ENCODE measurements at regions not wholly inside any gene's neighbourhood (a gene's known extent, or its start where the extent isn't known, plus 50 kb on each side); places are given as distances from the start of the nearest gene placed in this dataset.

DNA sequence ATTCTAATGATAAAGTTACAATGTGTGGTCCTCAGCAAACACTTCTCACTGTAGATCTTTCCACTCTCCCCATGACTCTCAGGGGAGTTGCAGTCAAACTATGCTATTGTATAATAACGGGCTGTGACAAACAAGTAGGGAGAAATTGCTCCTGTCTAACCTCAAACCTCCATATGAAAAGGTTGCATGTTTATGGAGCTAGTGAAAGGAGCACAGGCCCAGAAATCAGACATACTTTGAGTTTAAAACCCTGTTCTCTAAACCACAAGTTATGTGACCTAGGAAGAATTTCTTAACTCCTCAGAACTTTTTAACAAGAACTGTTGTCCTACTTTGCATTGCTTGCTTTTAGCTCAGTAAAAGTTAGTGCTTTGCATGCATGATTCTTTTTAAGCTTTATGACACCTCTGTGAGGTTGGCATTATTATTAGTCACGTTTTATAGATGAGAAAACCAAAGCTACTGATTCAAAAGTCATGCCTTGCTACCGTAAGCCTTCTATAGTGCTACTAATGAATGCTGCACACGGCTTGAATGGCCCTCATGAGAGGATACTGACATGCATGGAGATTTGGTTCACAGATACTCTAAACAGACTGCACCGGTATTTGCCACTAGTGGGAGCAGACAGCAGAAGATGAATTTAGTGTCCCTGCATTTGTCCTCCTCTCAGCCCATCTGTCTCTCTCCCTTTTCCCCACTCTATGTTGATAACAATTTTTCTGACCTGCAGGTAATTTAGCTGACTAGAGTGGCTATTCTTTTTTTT, 129.5 kb upstream of the PCGF5 start:
- no peak for TF ChIP-seq FOXP2 (optimal IDR thresholded peaks at IDR 0.05; ENCODE audit: borderline replicate concordance, extremely low read depth, extremely low read length, insufficient read depth)
- no peak for TF ChIP-seq POLR2AphosphoS5 (IDR thresholded peaks at IDR 0.05; ENCODE audit: low read depth, low read length)
- TF ChIP-seq, protein P1, sequence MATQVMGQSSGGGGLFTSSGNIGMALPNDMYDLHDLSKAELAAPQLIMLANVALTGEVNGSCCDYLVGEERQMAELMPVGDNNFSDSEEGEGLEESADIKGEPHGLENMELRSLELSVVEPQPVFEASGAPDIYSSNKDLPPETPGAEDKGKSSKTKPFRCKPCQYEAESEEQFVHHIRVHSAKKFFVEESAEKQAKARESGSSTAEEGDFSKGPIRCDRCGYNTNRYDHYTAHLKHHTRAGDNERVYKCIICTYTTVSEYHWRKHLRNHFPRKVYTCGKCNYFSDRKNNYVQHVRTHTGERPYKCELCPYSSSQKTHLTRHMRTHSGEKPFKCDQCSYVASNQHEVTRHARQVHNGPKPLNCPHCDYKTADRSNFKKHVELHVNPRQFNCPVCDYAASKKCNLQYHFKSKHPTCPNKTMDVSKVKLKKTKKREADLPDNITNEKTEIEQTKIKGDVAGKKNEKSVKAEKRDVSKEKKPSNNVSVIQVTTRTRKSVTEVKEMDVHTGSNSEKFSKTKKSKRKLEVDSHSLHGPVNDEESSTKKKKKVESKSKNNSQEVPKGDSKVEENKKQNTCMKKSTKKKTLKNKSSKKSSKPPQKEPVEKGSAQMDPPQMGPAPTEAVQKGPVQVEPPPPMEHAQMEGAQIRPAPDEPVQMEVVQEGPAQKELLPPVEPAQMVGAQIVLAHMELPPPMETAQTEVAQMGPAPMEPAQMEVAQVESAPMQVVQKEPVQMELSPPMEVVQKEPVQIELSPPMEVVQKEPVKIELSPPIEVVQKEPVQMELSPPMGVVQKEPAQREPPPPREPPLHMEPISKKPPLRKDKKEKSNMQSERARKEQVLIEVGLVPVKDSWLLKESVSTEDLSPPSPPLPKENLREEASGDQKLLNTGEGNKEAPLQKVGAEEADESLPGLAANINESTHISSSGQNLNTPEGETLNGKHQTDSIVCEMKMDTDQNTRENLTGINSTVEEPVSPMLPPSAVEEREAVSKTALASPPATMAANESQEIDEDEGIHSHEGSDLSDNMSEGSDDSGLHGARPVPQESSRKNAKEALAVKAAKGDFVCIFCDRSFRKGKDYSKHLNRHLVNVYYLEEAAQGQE (IDR thresholded peaks at IDR 0.05; ENCODE audit: insufficient read depth in 1 of 2, low read depth in 2 of 2, low read length in 2 of 2): no peak
- no peak for TF ChIP-seq SIN3A (IDR thresholded peaks at IDR 0.05; ENCODE audit: borderline replicate concordance, insufficient read depth, low read length)
- no peak for TF ChIP-seq TAF1 (IDR thresholded peaks at IDR 0.05; ENCODE audit: borderline replicate concordance, insufficient read depth, low read length)

- TF ChIP-seq, protein P1 (IDR thresholded peaks at IDR 0.05; ENCODE audit: insufficient read depth in 1 of 2, low read depth in 2 of 2, low read length in 2 of 2): no peak
- no peak for TF ChIP-seq TAF1 (IDR thresholded peaks at IDR 0.05; ENCODE audit: borderline replicate concordance, insufficient read depth, low read length)
- no peak for TF ChIP-seq FOXP2 (optimal IDR thresholded peaks at IDR 0.05; ENCODE audit: borderline replicate concordance, extremely low read depth, extremely low read length, insufficient read depth)
- no peak for TF ChIP-seq SIN3A (IDR thresholded peaks at IDR 0.05; ENCODE audit: borderline replicate concordance, insufficient read depth, low read length)
- no peak for TF ChIP-seq POLR2AphosphoS5 (IDR thresholded peaks at IDR 0.05; ENCODE audit: low read depth, low read length)
Observed at GRCh38 chr10:91091780-91092179, 128.7 kb upstream of the PCGF5 start.

- TF ChIP-seq, protein P1 (IDR thresholded peaks at IDR 0.05; ENCODE audit: insufficient read depth in 1 of 2, low read depth in 2 of 2, low read length in 2 of 2): no peak
- TF ChIP-seq FOXP2 (optimal IDR thresholded peaks at IDR 0.05; ENCODE audit: borderline replicate concordance, extremely low read depth, extremely low read length, insufficient read depth) (no peak), TAF1 (IDR thresholded peaks at IDR 0.05; ENCODE audit: borderline replicate concordance, insufficient read depth, low read length) (no peak), POLR2AphosphoS5 (IDR thresholded peaks at IDR 0.05; ENCODE audit: low read depth, low read length) (no peak), SIN3A (IDR thresholded peaks at IDR 0.05; ENCODE audit: borderline replicate concordance, insufficient read depth, low read length) (no peak)
Observed at GRCh38 chr10:91096274-91096673, 124.2 kb upstream of the PCGF5 start.

DNA sequence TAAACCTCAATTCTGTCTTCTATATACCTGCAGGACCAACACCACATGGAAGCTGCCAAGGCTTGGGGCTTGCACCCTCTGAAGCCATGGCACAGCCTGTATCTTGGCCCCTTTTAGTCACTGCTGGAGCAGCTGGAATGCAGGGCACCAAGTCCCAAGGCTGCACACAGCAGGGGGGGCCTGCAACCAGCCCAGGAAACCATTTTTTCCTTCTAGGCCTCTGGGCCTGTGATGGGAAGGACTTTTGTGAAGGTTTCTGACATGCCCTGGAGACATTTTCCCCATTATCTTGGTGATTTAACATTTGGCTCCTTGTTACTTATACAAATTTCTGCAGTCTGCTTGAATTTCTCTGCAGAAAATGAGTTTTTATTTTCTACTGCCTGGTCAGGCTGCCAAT, 123.2 kb upstream of the PCGF5 start:
- no peak for TF ChIP-seq POLR2AphosphoS5 (IDR thresholded peaks at IDR 0.05; ENCODE audit: low read depth, low read length)
- no peak for TF ChIP-seq TAF1 (IDR thresholded peaks at IDR 0.05; ENCODE audit: borderline replicate concordance, insufficient read depth, low read length)
- no peak for TF ChIP-seq SIN3A (IDR thresholded peaks at IDR 0.05; ENCODE audit: borderline replicate concordance, insufficient read depth, low read length)
- no peak for TF ChIP-seq FOXP2 (optimal IDR thresholded peaks at IDR 0.05; ENCODE audit: borderline replicate concordance, extremely low read depth, extremely low read length, insufficient read depth)
- TF ChIP-seq, protein P1 (IDR thresholded peaks at IDR 0.05; ENCODE audit: insufficient read depth in 1 of 2, low read depth in 2 of 2, low read length in 2 of 2): no peak
